WTC11 (cell line): ENCODE measurements at regions not wholly inside any gene's neighbourhood (a gene's known extent, or its start where the extent isn't known, plus 50 kb on each side); places are given as distances from the start of the nearest gene placed in this dataset.

ENCODE experiments used
- ATAC-seq: fragments of 200-7000 bp; cut with Tn5 transposase; 2 replicates; pipeline ENCODE4 v1.10.0; 2021; ENCODE audit warnings: mild to moderate bottlenecking, moderate library complexity
- CTCF ChIA-PET: fragments of 300-600 bp; sonication (Branson Sonifier 250); formaldehyde crosslinking; loops from one replicate; lab custom pipeline; 2021; ENCODE audit warnings: antibody characterized with exemption; lab: Charles Lee
- POLR2A ChIA-PET: fragments of 350-600 bp; sonication (Branson Sonifier 250); formaldehyde crosslinking; loops from one replicate; lab custom pipeline; 2021; ENCODE audit warnings: antibody characterized with exemption; lab: Charles Lee
- DNase-seq: peaks from one replicate; pipeline ENCODE4 v3.0.0; 2021; ENCODE audit warnings: low spot score
- H3K27ac Mint-ChIP-seq: 2 replicates; pipeline ENCODE4 v1.8.0; 2021; ENCODE audit warnings: mixed read lengths
- H3K27me3 Mint-ChIP-seq: 2 replicates; pipeline ENCODE4 v1.8.0; 2021; ENCODE audit warnings: low read depth, mild to moderate bottlenecking, moderate library complexity, mixed read lengths
- H3K36me3 Mint-ChIP-seq: 2 replicates; pipeline ENCODE4 v1.8.0; 2021; ENCODE audit warnings: mixed read lengths
- H3K4me1 Mint-ChIP-seq: 2 replicates; pipeline ENCODE4 v1.8.0; 2022; ENCODE audit warnings: mixed read lengths
- H3K4me3 Mint-ChIP-seq: 2 replicates; pipeline ENCODE4 v1.8.0; 2021; ENCODE audit warnings: mild to moderate bottlenecking, moderate library complexity, mixed read lengths
- H3K9me3 Mint-ChIP-seq: 2 replicates; pipeline ENCODE4 v1.8.0; 2021; ENCODE audit warnings: mixed read lengths
- ARID4B ChIP-seq: sonication (generic); formaldehyde crosslinking; IDR thresholded peaks from 2 replicates; pipeline ENCODE4 v1.8.0; 2023; ENCODE audit warnings: missing genetic modification reagents, mild to moderate bottlenecking, borderline replicate concordance
- CDX4 ChIP-seq: fragments of 250-450 bp; sonication (Bioruptor Pico); IDR thresholded peaks from 2 replicates; pipeline ENCODE4 v1.9.0; 2021; ENCODE audit warnings: moderate library complexity, mild to moderate bottlenecking, inconsistent platforms, borderline replicate concordance
- CTCF ChIP-seq: fragments of 200-600 bp; IDR thresholded peaks from 2 replicates; pipeline ENCODE4 v1.8.0; 2022; ENCODE audit warnings: antibody characterized with exemption
- FOXJ3 ChIP-seq: sonication (generic); formaldehyde crosslinking; IDR thresholded peaks from 2 replicates; pipeline ENCODE4 v1.9.0; 2021; ENCODE audit warnings: missing genetic modification reagents, mild to moderate bottlenecking, borderline replicate concordance
- JAZF1 ChIP-seq: fragments of 250-450 bp; sonication (Bioruptor Pico); IDR thresholded peaks from 2 replicates; pipeline ENCODE4 v1.9.0; 2021; ENCODE audit warnings: moderate library complexity, mild to moderate bottlenecking, inconsistent platforms
- JUN ChIP-seq: sonication (generic); formaldehyde crosslinking; IDR thresholded peaks from 2 replicates; pipeline ENCODE4 v1.8.0; 2023; ENCODE audit warnings: mild to moderate bottlenecking, missing genetic modification reagents
- NFYB ChIP-seq: sonication (generic); formaldehyde crosslinking; conservative IDR thresholded peaks from 2 replicates; pipeline ENCODE4 v1.8.0; 2022; ENCODE audit warnings: low read depth, missing genetic modification reagents
- NR2C2 ChIP-seq: sonication (generic); formaldehyde crosslinking; IDR thresholded peaks from 2 replicates; pipeline ENCODE4 v1.8.0; 2022; ENCODE audit warnings: mild to moderate bottlenecking, missing genetic modification reagents
- RORB ChIP-seq: fragments of 250-450 bp; sonication (Bioruptor Pico); IDR thresholded peaks from 2 replicates; pipeline ENCODE4 v1.9.0; 2021; ENCODE audit warnings: mild to moderate bottlenecking
- SMAD3 ChIP-seq: sonication (generic); formaldehyde crosslinking; IDR thresholded peaks from 2 replicates; pipeline ENCODE4 v1.8.0; 2022; ENCODE audit warnings: missing genetic modification reagents, mild to moderate bottlenecking, borderline replicate concordance
- TP53 ChIP-seq: sonication (generic); formaldehyde crosslinking; IDR thresholded peaks from 2 replicates; pipeline ENCODE4 v1.8.1; 2023; ENCODE audit warnings: mild to moderate bottlenecking, missing genetic modification reagents
- ZNF232 ChIP-seq: sonication (generic); formaldehyde crosslinking; IDR thresholded peaks from 2 replicates; pipeline ENCODE4 v1.8.0; 2022; ENCODE audit warnings: mild to moderate bottlenecking, missing genetic modification reagents
- ZNF532 ChIP-seq: fragments of 250-450 bp; sonication (Bioruptor Pico); IDR thresholded peaks from 2 replicates; pipeline ENCODE4 v1.9.0; 2021; ENCODE audit warnings: mild to moderate bottlenecking, borderline replicate concordance
- TF ChIP-seq, protein P1 (sequence below): sonication (generic); formaldehyde crosslinking; IDR thresholded peaks from 2 replicates; pipeline ENCODE4 v1.8.0; 2023; ENCODE audit warnings: missing genetic modification reagents
- TF ChIP-seq, protein P2 (sequence below): sonication (generic); formaldehyde crosslinking; IDR thresholded peaks from 2 replicates; pipeline ENCODE4 v1.8.1; 2023; ENCODE audit warnings: mild to moderate bottlenecking, missing genetic modification reagents
- TF ChIP-seq, protein P3 (sequence below): sonication (generic); formaldehyde crosslinking; IDR thresholded peaks from 2 replicates; pipeline ENCODE4 v1.8.1; 2023; ENCODE audit warnings: mild to moderate bottlenecking, missing genetic modification reagents
- TF ChIP-seq, protein P4 (sequence below): sonication (generic); formaldehyde crosslinking; IDR thresholded peaks from 2 replicates; pipeline ENCODE4 v1.8.1; 2023; ENCODE audit warnings: mild to moderate bottlenecking, missing genetic modification reagents, borderline replicate concordance

DNA sequence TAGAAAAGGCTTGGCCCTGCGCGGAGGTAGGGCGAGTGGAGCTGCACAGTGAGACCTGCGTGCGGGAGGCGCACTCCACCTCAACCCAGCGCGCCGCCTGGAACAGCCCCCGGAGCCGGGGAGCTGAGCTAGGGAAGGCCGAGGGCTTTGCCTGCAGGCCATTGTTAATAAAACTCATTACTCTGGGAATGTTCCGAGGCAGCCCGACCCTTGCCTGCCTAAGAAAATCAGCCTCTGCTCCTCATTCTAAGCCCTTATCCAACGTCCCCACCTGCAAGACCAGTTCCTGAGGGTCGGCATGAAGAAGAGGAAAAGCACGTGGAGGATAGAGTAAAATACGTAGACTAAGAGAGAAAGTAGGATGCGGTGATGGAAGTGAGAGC, 55.3 kb downstream of the C7orf25 start:
- Mint-ChIP-seq H3K27ac (peak overlapping the region; percentile 18; the same call in 1 of the 2 replicates), H3K36me3 (peaks cover 25% of the 10 kb centered on the region), H3K4me1 (peaks cover 21% of the 10 kb centered on the region), H3K27me3 (peaks cover 13% of the 10 kb centered on the region), H3K9me3 (peaks cover 25% of the 10 kb centered on the region), H3K4me3 (no peak overlapping the region)
- ATAC-seq (peak; percentile 51), DNase-seq (no peak)
- ChIA-PET POLR2A (no interaction called here), CTCF (no interaction called here)
- TF ChIP-seq ZNF232 (CRISPR knock-in tag): no peak
- TF ChIP-seq, protein P1, sequence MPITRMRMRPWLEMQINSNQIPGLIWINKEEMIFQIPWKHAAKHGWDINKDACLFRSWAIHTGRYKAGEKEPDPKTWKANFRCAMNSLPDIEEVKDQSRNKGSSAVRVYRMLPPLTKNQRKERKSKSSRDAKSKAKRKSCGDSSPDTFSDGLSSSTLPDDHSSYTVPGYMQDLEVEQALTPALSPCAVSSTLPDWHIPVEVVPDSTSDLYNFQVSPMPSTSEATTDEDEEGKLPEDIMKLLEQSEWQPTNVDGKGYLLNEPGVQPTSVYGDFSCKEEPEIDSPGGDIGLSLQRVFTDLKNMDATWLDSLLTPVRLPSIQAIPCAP (CRISPR knock-in tag): no peak
- TF ChIP-seq ARID4B (CRISPR knock-in tag): no peak
- no peak for TF ChIP-seq RORB (CRISPR knock-in tag)
- TF ChIP-seq JUN (CRISPR knock-in tag): no peak
- no peak for TF ChIP-seq JAZF1 (CRISPR knock-in tag)
- no peak for TF ChIP-seq ZNF532 (CRISPR knock-in tag)
- TF ChIP-seq CTCF: no peak
- TF ChIP-seq, protein P2, sequence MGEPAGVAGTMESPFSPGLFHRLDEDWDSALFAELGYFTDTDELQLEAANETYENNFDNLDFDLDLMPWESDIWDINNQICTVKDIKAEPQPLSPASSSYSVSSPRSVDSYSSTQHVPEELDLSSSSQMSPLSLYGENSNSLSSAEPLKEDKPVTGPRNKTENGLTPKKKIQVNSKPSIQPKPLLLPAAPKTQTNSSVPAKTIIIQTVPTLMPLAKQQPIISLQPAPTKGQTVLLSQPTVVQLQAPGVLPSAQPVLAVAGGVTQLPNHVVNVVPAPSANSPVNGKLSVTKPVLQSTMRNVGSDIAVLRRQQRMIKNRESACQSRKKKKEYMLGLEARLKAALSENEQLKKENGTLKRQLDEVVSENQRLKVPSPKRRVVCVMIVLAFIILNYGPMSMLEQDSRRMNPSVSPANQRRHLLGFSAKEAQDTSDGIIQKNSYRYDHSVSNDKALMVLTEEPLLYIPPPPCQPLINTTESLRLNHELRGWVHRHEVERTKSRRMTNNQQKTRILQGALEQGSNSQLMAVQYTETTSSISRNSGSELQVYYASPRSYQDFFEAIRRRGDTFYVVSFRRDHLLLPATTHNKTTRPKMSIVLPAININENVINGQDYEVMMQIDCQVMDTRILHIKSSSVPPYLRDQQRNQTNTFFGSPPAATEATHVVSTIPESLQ (CRISPR knock-in tag): no peak
- TF ChIP-seq NR2C2: no peak
- no peak for TF ChIP-seq FOXJ3 (CRISPR knock-in tag)
- no peak for TF ChIP-seq SMAD3
- TF ChIP-seq NFYB (CRISPR knock-in tag): no peak
- TF ChIP-seq, protein P3, sequence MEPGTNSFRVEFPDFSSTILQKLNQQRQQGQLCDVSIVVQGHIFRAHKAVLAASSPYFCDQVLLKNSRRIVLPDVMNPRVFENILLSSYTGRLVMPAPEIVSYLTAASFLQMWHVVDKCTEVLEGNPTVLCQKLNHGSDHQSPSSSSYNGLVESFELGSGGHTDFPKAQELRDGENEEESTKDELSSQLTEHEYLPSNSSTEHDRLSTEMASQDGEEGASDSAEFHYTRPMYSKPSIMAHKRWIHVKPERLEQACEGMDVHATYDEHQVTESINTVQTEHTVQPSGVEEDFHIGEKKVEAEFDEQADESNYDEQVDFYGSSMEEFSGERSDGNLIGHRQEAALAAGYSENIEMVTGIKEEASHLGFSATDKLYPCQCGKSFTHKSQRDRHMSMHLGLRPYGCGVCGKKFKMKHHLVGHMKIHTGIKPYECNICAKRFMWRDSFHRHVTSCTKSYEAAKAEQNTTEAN: no peak
- TF ChIP-seq TP53 (CRISPR knock-in tag): no peak
- TF ChIP-seq, protein P4, sequence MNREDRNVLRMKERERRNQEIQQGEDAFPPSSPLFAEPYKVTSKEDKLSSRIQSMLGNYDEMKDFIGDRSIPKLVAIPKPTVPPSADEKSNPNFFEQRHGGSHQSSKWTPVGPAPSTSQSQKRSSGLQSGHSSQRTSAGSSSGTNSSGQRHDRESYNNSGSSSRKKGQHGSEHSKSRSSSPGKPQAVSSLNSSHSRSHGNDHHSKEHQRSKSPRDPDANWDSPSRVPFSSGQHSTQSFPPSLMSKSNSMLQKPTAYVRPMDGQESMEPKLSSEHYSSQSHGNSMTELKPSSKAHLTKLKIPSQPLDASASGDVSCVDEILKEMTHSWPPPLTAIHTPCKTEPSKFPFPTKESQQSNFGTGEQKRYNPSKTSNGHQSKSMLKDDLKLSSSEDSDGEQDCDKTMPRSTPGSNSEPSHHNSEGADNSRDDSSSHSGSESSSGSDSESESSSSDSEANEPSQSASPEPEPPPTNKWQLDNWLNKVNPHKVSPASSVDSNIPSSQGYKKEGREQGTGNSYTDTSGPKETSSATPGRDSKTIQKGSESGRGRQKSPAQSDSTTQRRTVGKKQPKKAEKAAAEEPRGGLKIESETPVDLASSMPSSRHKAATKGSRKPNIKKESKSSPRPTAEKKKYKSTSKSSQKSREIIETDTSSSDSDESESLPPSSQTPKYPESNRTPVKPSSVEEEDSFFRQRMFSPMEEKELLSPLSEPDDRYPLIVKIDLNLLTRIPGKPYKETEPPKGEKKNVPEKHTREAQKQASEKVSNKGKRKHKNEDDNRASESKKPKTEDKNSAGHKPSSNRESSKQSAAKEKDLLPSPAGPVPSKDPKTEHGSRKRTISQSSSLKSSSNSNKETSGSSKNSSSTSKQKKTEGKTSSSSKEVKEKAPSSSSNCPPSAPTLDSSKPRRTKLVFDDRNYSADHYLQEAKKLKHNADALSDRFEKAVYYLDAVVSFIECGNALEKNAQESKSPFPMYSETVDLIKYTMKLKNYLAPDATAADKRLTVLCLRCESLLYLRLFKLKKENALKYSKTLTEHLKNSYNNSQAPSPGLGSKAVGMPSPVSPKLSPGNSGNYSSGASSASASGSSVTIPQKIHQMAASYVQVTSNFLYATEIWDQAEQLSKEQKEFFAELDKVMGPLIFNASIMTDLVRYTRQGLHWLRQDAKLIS (CRISPR knock-in tag): no peak
- TF ChIP-seq CDX4 (CRISPR knock-in tag): no peak
